ENCODE measurements at regions not wholly inside any gene's neighbourhood (a gene's known extent, or its start where the extent isn't known, plus 50 kb on each side); places are given as distances from the start of the nearest gene placed in this dataset.

DNA sequence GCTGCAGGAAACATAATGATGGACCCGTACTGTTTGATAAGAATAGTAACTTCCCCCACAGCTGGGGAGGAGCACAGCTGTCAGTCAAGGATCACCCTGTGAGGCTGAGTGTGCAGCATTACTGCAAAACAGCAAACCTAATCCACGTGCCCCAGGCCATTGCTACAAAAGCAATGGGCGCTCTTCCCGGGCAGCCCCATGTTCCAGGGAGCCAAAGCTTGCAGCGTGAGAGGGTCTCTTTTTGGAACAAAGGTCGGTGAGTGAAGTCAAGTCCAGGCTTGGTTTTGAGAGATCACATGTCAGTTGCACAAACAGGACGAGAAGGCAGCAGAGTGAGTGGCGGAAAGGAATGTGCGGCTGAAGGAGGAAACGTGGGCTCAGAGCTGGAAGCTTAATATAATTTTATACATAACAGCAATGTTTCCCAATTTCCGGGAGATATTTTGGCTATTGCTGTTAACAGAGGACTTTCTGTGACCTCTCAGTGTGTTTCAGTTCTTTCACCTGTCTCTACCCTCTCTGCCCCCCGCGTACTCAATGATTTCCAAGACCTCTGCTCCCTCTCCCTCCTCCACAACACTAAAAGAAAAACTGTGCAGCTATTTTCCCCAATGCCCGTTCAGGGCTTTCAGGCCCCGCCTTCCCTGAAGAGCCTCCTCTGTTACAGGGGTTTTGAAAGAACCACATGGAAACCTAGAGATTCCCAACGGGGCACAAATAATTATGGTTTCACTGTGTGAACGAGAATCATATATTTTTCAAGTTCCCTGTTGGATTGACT lies 128.9 kb downstream of the MTPAP start:
- DNase-seq: peak in 1 of 2 donors; percentile 34
- TF ChIP-seq, protein P1, sequence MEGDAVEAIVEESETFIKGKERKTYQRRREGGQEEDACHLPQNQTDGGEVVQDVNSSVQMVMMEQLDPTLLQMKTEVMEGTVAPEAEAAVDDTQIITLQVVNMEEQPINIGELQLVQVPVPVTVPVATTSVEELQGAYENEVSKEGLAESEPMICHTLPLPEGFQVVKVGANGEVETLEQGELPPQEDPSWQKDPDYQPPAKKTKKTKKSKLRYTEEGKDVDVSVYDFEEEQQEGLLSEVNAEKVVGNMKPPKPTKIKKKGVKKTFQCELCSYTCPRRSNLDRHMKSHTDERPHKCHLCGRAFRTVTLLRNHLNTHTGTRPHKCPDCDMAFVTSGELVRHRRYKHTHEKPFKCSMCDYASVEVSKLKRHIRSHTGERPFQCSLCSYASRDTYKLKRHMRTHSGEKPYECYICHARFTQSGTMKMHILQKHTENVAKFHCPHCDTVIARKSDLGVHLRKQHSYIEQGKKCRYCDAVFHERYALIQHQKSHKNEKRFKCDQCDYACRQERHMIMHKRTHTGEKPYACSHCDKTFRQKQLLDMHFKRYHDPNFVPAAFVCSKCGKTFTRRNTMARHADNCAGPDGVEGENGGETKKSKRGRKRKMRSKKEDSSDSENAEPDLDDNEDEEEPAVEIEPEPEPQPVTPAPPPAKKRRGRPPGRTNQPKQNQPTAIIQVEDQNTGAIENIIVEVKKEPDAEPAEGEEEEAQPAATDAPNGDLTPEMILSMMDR (IDR thresholded peaks at IDR 0.05): no peak
- TF ChIP-seq POLR2AphosphoS5 (IDR thresholded peaks at IDR 0.05) (no peak), EP300 (IDR thresholded peaks at IDR 0.05) (no peak), POLR2A (IDR thresholded peaks at IDR 0.05) (no peak)
- no peaks in the 10 kb centered on the region for H3K36me3 ChIP-seq
- 22 to 29% (median 23%) methylated on average over 17 of the region's 17 CpGs for WGBS, 5 donors
- H3K27ac ChIP-seq: no peak overlapping the region
- H3K4me3 ChIP-seq: no peak overlapping the region
- no peaks in the 10 kb centered on the region for H3K27me3 ChIP-seq
- H3K9me3 ChIP-seq: no peaks in the 10 kb centered on the region
- intact Hi-C loops (cut with DNase I; ENCODE audit: low total_unique reads): no loop called here
- peaks cover 0 to 6% (median 0%) of the 10 kb centered on the region in 4 donors for H3K4me1 ChIP-seq

DNA sequence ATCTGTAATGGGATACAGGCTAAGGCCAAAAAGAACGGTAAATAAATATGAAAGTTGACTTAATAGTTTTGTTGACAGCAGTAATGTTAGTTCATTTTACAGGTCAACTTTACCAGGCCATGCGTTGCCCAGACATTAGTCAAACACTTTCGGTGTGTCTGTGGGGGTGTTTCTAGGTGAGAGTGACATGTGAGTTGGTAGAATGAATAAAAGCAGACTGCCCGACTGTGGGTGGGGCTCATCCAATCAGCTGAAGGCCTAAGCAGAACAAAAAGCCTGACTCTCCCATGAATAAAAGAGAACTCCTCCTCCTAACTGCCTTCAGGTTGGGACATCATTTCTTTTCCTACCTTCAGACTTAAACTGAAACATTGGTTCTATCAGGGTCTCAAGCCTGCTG lies 132.3 kb downstream of the MTPAP start:
- Histone ChIP-seq H3K9me3 (no peaks in the 10 kb centered on the region), H3K4me1 (peaks cover 0 to 6% (median 0%) of the 10 kb centered on the region in 4 donors), H3K27me3 (no peaks in the 10 kb centered on the region), H3K36me3 (no peaks in the 10 kb centered on the region), H3K27ac (no peak overlapping the region), H3K4me3 (no peak overlapping the region)
- peak in 1 of 2 donors; percentile 29 for DNase-seq
- TF ChIP-seq POLR2AphosphoS5 (IDR thresholded peaks at IDR 0.05) (no peak), EP300 (IDR thresholded peaks at IDR 0.05) (no peak), POLR2A (IDR thresholded peaks at IDR 0.05) (no peak)
- TF ChIP-seq, protein P1 (IDR thresholded peaks at IDR 0.05): no peak
- intact Hi-C loops (cut with DNase I; ENCODE audit: low total_unique reads): no loop called here
- 53 to 84% (median 62%) methylated on average over 4 of the region's 4 CpGs for WGBS, 5 donors

DNA sequence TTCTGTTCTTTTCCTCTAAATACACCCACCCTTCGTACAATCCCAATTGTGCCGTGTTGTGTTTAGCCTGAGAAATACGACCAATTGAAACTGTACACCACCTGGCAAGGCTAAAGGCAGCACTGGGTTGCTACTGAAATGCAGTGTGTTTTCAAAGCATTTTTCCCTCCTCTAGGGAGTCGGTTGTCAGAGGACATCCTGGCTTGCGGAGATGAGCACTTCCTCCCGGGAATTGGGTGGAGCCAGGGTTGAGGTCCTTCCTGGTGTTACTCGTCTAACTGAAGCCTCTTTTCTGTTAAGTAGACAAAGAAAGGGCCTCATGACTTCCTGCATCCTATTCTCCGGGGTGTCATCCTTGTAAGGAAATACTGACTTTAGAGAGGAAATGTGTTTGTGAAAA lies 133.5 kb downstream of the MTPAP start:
- H3K4me3 ChIP-seq: no peak overlapping the region
- intact Hi-C loops (cut with DNase I; ENCODE audit: low total_unique reads): no loop called here
- 44 to 73% (median 65%) methylated on average over 8 of the region's 8 CpGs for WGBS, 5 donors
- H3K36me3 ChIP-seq: no peaks in the 10 kb centered on the region
- TF ChIP-seq POLR2A (IDR thresholded peaks at IDR 0.05) (no peak), EP300 (IDR thresholded peaks at IDR 0.05) (no peak), POLR2AphosphoS5 (IDR thresholded peaks at IDR 0.05) (no peak)
- TF ChIP-seq, protein P1 (IDR thresholded peaks at IDR 0.05): no peak
- peaks cover 0 to 6% (median 0%) of the 10 kb centered on the region in 4 donors for H3K4me1 ChIP-seq
- no peak overlapping the region for H3K27ac ChIP-seq
- H3K27me3 ChIP-seq: no peaks in the 10 kb centered on the region
- peak in 1 of 2 donors; percentile 55 for DNase-seq
- no peaks in the 10 kb centered on the region for H3K9me3 ChIP-seq

DNA sequence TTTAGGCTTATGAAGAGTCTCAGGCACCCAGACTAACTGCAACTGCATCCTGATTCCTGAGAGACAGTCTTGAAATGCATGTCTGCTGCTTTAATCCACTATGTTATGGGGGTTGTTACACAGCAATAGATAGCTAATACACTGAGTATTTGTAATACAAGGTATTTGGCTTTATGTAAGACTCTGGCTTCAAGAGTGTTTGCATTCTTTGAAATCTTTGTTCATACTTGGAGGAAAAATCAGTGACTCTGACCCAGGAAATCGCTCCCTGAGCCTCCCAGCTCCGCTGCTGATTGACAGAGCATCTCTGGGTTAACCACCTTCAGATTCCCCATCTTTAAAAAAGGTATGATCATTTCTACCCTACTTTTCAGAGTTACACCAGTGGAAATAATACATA lies 133.9 kb downstream of the MTPAP start:
- TF ChIP-seq, protein P1 (IDR thresholded peaks at IDR 0.05): no peak
- TF ChIP-seq POLR2AphosphoS5 (IDR thresholded peaks at IDR 0.05) (no peak), POLR2A (IDR thresholded peaks at IDR 0.05) (no peak), EP300 (IDR thresholded peaks at IDR 0.05) (no peak)
- intact Hi-C loops (cut with DNase I; ENCODE audit: low total_unique reads): no loop called here

More for the DNA sequence above, 133.9 kb downstream of the MTPAP start:
- peaks cover 0 to 6% (median 0%) of the 10 kb centered on the region in 4 donors for H3K4me1 ChIP-seq
- DNase-seq: no peak
- H3K9me3 ChIP-seq: no peaks in the 10 kb centered on the region
- no peak overlapping the region for H3K27ac ChIP-seq
- 65 to 80% (median 76%) methylated on average over 2 of the region's 2 CpGs for WGBS, 5 donors
- no peak overlapping the region for H3K4me3 ChIP-seq
- no peaks in the 10 kb centered on the region for H3K27me3 ChIP-seq
- H3K36me3 ChIP-seq: no peaks in the 10 kb centered on the region

Data from stomach (tissue), 8 donors.